Left colon (tissue), 2 donors: ENCODE measurements at regions not wholly inside any gene's neighbourhood (a gene's known extent, or its start where the extent isn't known, plus 50 kb on each side); places are given as distances from the start of the nearest gene placed in this dataset.
A peak's percentile ranks its signal among the peaks of the same experiment; 100 is the strongest.

Experiments
- ATAC-seq: fragments of 200-7000 bp; cut with Tn5 transposase; one replicate; pipeline ENCODE4 v1.9.1; 2020; ENCODE audit warnings: mild to moderate bottlenecking, moderate library complexity
- DNase-seq, 2 donors: peaks; one replicate each; pipeline ENCODE4 v3.0.0-alpha.2; 2020
- intact Hi-C, 2 donors: fragments of 100-400 bp; cut with DNase I in 1 of 2; cut with micrococcal nuclease in 1 of 2; formaldehyde crosslinking; loops; one replicate each; pipeline versions ENCODE4 v1.11.2 to v1.14.0; 2022; cut with DNase I, micrococcal nuclease
- donor health status: DM: no; HTN: no; CAD: no.
- donor health status: DM: yes; HTN: yes; CAD: no.

GRCh38 chr9:109549386-109549785 lies 51.3 kb upstream of the PTPN3 start:
- no peak for ATAC-seq
- DNase-seq: no peak
- intact Hi-C loops: no loop called here

DNA sequence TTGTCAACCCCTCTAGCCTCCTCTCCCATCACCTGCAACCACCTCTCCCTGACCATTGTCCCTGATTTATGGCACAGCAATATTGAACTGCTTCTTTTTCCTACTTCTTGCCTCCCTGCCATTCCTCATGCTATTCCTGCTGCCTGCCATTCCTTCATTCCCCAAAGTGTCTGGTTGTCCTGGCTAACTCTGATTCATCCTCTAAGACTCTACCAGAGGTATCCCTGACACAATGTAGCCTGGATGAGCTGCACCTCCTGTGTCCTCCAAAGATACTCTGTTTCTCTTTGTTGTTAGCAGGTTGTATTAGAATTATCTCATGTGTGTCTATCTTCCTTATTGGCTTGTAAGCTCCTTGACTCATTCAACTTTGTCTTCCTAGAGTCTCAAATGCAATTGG lies 53.5 kb upstream of the PTPN3 start:
- no peak for DNase-seq
- intact Hi-C loops: no loop called here
- no peak for ATAC-seq

DNA sequence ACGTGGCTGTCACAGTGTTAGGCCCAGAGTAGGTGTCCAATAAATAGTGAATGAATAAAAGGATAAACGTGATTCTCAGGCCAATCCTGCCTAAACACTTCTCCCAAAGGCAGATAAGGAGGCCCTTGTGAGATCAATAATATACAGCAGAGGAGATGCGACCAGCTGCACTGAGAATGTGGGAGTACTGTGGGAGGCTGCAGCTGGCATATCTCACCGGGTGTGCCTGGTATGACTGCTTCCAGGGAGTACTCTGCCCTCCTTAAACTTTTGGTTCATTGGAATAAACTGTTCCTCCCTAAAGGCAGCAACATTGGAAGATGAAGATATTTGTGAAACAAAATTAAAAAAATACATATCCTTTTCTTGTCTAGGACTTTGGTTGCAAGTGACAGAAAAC lies 57.1 kb upstream of the PTPN3 start:
- ATAC-seq: no peak
- intact Hi-C loops: no loop called here
- no peak for DNase-seq

DNA sequence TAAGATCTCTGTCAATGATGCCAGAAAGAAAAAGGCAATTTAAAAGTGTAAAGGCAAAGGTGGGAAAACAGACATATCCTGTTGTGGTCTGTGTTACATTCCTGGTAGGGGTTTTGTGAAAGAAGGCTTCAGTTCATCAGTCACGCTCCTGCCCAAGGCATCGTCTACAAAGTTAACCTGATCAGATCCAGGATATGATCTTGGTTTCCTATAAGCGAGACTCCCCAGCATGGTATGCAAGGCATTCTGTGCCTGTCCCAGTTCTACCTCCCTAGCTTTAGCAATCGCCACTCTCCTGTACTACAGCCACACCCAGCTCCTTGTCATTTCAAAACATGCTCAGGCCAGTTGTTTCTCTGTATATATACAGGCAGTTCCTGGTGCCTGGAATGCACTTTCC lies 58.0 kb upstream of the PTPN3 start:
- DNase-seq (no peak), ATAC-seq (peak; percentile 52)
- intact Hi-C loops: no loop called here

DNA sequence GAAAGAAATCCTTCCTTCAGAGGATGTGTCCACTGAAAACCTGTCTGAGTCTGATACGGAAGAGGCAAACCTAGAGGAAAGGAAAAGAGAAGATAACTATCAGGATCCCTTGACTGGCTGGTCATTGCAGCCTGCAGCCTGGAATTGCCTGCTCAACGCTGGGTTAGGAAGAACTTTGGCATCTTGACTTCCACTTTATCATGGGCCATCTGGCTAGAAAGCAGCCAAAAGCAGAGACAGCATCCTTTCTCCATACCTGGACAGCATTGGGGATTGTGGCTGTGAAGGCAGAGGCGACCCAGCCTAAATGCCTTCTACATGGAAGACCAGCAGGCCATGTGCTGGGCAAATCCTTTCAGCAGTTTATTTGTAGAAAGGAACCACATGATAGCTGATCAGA lies 58.7 kb upstream of the PTPN3 start:
- no peak for DNase-seq
- intact Hi-C loops: no loop called here
- no peak for ATAC-seq

DNA sequence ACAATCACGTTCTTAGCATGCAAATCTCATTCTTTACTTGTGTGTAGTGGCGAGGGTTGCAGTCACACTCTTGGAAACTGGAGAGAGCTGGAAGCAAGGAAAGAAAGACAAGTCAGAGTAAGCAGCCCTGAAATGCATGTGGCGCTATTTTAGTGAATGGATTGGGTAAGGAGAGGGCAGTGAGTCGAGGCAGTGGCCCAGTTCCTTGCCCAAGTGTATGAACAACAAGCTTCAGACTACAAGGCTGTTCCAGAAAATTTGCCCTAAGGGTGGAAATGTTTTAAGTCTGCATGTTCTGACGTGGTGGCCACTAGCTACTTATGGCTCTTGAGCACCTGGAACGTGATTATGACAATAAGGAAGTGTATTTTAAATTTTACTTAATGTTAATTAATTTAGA lies 59.4 kb upstream of the PTPN3 start:
- intact Hi-C loops: no loop called here
- no peak for DNase-seq
- ATAC-seq: no peak

DNA sequence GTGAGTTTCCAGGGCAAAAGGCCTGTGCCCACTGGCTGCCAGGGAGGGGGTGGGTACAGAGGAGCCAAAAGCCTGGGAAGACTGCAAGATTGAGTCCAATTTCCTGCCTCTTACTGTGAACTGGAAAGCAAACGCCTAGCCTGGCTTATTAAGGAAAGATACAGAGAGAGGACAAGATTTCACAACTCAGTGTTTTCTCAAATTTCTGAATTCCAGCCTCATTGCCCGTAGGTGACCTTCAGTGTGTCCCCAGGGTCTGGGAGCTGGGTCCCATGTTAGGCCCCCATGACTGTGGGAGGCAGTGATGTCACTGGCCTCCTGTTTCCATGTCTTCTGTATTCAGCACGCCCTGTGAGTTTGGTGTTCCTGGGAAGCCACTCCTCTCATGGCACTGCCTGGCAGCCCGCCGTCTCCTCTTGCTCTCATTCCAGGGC lies 60.6 kb upstream of the PTPN3 start:
- ATAC-seq: no peak
- no peak for DNase-seq
- intact Hi-C loops: no loop called here

GRCh38 chr9:109560470-109561132 lies 62.5 kb upstream of the PTPN3 start:
- ATAC-seq: no peak

GRCh38 chr9:109561137-109561536 lies 63.0 kb upstream of the PTPN3 start:
- ATAC-seq (no peak), DNase-seq (no peak)
- intact Hi-C loops: no loop called here

More at GRCh38 chr9:109560470-109561132, 62.5 kb upstream of the PTPN3 start:
- no peak for DNase-seq
- intact Hi-C loops: no loop called here

GRCh38 chr9:109568089-109568488 lies 70.0 kb upstream of the PTPN3 start:
- ATAC-seq: no peak
- intact Hi-C loops: no loop called here

GRCh38 chr9:109568568-109569210 lies 70.6 kb upstream of the PTPN3 start:
- no peak for DNase-seq
- intact Hi-C loops: no loop called here

More at GRCh38 chr9:109568089-109568488, 70.0 kb upstream of the PTPN3 start:
- no peak for DNase-seq

DNA sequence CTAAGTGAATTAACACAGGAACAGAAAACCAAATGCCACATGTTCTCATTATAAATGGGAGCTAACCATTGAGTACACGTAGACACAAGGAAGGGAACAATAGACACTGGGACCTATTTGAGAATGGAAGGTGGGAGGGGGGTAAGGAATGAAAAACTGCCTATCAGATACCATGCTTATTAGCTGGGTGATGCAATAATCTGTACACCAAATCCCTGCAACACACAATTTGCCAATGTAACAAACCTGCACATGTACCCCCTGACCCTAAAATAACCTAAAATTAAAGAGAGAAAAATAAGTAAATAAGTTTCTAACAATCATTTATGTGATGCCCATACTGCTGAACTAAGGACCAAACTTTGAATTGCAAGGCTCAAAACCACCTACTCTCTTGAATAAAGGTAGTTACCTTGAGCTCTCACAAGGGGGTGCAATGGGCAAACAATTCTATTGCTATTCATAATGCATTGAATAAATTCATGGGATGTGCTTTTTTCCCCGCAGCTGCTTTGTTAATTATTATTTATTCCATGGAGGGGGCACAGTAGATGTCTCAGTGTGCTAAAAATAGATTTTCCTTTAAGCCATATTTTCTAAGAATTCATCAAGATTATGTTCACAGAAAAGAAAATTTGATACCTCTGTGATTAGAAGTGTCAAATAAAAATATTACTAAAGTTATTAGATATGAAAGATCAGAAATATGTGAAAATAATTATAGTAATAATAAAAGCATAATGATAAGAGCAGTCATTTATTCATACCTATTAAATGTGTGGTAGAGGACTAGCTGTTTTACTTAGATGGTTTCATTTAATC lies 76.2 kb upstream of the PTPN3 start:
- peak; percentile 65 for ATAC-seq
- peak in 1 of 2 donors; percentile 9 for DNase-seq
- intact Hi-C loops: loop anchor here in 1 of 2 donors (5.0 kb wide), 1 partner anchor 243 kb away; no protein-coding TSS in a partner anchor

More at GRCh38 chr9:109568568-109569210, 70.6 kb upstream of the PTPN3 start:
- ATAC-seq: no peak

GRCh38 chr9:109576762-109577161 lies 78.7 kb upstream of the PTPN3 start:
- intact Hi-C loops: no loop called here
- DNase-seq (no peak), ATAC-seq (no peak)

GRCh38 chr9:109579191-109579948 lies 81.3 kb upstream of the PTPN3 start:
- intact Hi-C loops: no loop called here
- ATAC-seq (no peak), DNase-seq (no peak)

- no peak for DNase-seq
- ATAC-seq: no peak
- intact Hi-C loops: no loop called here
These were observed 84.3 kb upstream of the PTPN3 start for GRCh38 chr9:109582386-109582785.

- DNase-seq (no peak), ATAC-seq (no peak)
- intact Hi-C loops: no loop called here
These were observed 86.1 kb upstream of the PTPN3 start for GRCh38 chr9:109584205-109584604.

DNA sequence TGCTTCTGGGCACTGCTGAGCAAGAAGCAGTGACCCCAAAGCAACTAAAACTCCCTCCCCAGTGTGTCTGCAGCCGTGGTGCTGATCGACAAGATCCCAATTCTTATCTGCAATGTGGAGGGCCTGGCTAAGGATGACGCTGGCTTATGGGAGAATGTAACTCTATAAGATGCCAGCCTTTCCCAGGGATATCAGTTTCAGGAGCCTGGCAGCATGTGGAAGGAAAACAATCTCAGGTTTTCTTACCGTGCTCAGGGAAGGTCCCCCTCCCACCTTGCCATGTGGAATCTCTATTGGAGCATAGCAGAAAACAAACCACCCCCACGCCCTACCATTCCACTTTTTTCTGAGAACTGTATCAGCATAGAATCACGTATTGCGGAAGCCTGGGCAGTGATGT lies 87.7 kb upstream of the PTPN3 start:
- no peak for ATAC-seq
- DNase-seq: no peak
- intact Hi-C loops: no loop called here

DNA sequence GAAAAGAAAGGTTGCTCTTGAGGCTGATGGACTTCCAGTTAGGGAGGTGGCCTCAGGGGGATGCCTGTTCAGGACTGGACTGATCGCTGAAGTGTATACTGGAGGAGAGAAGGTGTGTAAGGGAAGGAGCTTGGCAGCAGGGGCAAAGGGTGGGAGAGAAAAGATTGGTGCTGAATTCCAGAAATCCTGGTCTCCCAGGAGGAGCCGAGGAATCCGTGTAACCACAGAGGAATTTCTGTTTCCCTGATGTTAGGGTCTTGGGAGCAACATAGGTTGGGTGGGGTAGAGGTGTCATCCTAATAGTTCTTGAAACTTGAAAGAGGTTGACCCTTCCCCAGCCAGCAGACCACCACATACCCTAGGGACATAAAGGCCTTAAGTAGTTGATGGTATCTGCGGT lies 88.9 kb upstream of the PTPN3 start:
- intact Hi-C loops: no loop called here
- no peak for ATAC-seq
- DNase-seq: no peak

DNA sequence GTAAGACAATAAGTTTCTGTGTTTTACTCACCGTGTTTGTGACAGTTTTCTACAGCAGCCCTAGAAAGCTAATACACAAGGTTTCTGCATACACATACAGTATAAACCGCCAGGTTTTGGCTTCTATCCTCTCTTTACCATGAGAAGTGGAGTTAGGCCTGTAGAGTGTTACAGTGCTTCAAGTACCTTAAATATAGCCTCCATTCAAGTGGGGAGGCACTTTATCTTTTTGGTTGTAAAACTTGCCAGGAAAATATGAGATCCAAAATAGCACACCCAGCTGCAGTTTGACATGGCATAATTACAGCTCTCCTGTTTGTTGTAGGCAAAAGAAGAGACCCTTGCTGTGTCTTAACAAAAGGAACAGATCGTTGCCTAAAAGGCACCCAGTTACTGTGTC lies 90.3 kb upstream of the PTPN3 start:
- intact Hi-C loops: no loop called here
- ATAC-seq (no peak), DNase-seq (no peak)
